GM10266 (cell line): ENCODE measurements at regions not wholly inside any gene's neighbourhood (a gene's known extent, or its start where the extent isn't known, plus 50 kb on each side); places are given as distances from the start of the nearest gene placed in this dataset.

Source experiments
- DNase-seq: peaks from one replicate; pipeline ENCODE4 v3.0.0; 2012; ENCODE audit errors: extremely low spot score
- TF ChIP-seq, protein P1 (sequence below): IDR thresholded peaks from 2 replicates; pipeline ENCODE4 v1.5.1; 2012; ENCODE audit warnings: mild to moderate bottlenecking, low read depth; ENCODE audit not compliant: control insufficient read depth, insufficient read depth; ENCODE audit errors: missing control alignments

DNA sequence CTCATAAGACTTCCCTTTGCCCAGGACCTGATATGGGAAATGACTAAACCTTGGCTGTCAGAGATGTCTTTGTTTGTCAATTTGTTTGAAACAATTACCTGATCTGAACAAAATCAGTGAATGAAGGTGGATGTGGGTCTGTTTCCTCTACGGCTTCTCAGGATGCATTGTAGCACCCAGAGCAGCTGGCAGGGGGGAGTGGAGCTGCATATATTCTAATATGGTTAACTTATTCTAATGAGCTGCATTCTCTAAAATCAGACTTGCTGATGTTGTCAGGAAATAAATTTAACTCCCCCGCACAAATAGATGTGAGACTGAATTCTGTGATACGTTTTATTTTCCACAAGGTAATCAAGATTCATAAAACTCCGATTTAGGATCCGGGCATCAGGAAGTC lies 665.4 kb downstream of the MAT2B start:
- DNase-seq = no peak
- TF ChIP-seq, protein P1, sequence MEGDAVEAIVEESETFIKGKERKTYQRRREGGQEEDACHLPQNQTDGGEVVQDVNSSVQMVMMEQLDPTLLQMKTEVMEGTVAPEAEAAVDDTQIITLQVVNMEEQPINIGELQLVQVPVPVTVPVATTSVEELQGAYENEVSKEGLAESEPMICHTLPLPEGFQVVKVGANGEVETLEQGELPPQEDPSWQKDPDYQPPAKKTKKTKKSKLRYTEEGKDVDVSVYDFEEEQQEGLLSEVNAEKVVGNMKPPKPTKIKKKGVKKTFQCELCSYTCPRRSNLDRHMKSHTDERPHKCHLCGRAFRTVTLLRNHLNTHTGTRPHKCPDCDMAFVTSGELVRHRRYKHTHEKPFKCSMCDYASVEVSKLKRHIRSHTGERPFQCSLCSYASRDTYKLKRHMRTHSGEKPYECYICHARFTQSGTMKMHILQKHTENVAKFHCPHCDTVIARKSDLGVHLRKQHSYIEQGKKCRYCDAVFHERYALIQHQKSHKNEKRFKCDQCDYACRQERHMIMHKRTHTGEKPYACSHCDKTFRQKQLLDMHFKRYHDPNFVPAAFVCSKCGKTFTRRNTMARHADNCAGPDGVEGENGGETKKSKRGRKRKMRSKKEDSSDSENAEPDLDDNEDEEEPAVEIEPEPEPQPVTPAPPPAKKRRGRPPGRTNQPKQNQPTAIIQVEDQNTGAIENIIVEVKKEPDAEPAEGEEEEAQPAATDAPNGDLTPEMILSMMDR = no peak

DNA sequence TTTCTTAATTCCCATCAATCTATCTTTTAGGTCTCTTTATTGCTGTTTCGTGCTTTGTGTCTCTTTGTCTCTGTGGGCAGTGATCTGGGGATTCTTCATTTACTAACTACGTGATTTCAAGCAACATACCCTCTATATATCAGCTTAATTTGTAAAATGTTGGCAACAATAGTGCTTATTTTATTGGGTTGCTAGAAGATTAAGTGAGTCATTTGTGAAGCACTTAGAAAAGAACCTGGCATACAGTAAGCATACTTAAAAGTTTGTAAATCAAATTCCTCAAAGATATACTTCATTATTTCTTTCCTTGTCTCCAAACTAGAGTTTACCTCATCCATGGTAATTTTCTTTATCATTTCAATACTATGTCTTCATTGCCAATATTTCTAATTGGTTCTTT lies 669.7 kb downstream of the MAT2B start:
- no peak for DNase-seq
- TF ChIP-seq, protein P1 = no peak

DNA sequence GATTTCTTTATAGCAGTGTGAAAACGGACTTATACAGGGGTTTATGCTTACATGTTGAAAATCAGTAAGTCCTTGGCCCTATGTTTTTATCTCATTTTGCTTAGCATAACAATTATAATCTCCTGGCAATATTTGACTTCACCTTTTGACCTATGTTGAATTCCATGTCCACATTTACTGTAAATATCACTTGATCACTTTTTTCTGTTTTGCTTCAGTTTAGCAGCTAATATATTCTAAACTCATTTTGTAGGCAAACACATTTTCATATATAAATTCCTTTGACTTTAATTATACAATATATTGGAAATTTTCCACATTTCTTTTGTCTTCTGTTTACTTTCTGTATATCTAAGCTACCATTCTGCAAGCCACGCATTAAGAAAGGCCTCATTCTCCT lies 674.0 kb downstream of the MAT2B start:
- TF ChIP-seq, protein P1 = no peak
- DNase-seq = no peak

DNA sequence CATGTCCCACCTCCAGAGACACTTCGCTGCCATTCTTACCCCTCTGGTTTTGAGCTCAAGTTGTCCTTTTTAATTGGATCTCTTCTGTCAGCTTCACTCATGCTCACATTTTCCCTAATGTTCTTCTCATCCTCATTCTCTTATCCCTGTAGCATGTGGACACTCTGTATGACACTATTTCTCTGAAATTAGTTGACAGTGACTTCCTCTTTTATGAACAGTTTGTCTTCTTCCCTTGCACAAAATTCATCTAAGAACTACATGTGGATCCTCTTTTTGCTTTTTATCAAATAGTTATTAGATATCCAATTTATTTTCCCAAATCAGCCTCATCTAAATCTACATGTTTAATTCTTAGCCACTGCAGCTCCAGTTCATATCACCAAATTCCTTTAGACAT lies 676.2 kb downstream of the MAT2B start:
- no peak for DNase-seq
- TF ChIP-seq, protein P1 = no peak

DNA sequence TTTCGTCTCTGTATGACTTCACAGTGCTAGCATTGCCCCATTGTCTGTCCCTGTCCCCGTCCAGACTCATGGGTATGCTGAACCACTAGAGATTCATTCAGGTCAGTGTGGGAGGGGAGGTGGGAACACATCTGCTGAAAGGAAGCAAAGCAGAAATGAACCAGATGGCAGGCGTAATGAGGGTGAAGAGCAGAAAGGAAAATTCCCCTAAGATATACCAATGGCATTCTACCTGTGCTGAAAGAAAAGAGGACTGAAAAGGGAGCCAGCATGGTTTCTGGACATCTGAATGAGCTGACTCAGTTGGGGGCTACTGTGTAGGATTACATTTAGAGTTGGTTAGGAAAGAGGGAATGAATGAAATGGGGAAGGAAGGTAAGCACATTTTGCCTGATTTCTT lies 678.7 kb downstream of the MAT2B start:
- DNase-seq = no peak
- TF ChIP-seq, protein P1 = no peak

DNA sequence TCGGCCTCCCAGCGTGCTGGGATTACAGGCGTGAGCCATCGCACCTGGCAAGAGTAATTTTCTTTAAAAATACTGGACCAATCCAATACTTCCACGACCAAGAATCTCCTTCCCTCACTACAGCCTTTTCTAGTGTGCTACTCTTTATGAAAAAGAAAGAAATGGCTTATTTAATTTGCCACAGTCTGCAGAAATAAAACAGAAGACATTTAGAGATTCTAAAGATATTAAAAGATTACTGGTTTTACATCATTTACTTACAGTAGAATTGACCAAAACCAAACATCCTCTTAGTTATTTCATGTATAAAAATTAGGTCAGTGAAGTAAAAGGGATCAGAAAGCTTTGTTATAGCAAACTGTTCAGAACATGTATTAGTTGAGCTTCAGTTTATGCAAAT lies 679.6 kb downstream of the MAT2B start:
- TF ChIP-seq, protein P1 = no peak

DNA sequence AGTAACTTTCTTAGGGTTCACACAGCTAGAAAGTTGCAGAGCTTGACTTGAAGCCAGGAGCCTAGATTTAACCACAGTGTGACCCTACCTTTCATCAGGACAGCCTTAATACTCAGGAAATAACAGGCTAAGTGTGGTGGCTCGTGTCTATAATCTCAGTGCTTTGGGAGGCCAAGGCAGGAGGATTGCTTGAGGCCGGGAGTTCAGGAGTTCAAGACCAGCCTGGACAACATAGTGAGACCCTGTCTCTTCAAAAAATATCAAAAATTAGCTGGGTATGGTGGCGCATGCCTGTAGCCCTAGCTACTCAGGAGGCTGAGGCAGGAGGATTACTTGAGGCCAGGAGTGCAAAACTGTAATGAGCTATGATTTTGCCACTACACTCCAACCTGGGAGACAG lies 681.1 kb downstream of the MAT2B start:
- no peak for DNase-seq
- TF ChIP-seq, protein P1 = no peak

More for the DNA sequence above, 679.6 kb downstream of the MAT2B start:
- DNase-seq = no peak

DNA sequence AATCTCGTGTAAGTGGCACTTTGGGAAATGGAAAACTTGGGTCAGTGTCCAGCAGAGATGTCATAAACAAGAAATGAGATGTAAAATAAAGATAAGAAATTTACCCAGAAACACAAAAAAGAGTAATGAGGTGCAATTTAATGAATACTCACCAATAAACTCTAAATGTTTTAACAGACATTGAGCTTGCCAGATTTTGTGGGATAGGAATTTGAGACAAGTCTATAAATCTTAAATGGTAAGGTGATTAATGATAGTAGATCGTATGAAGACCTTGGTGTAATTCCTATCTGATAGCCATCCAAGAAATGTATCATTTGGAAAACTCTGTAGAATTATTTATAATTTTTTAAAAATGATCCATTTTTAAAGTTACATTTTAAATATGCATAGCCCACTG lies 682.4 kb downstream of the MAT2B start:
- TF ChIP-seq, protein P1 = no peak
- DNase-seq = no peak
